ENCODE measurements at regions not wholly inside any gene's neighbourhood (a gene's known extent, or its start where the extent isn't known, plus 50 kb on each side); places are given as distances from the start of the nearest gene placed in this dataset.

- no peak for TF ChIP-seq CTCF (conservative IDR thresholded peaks at IDR 0.05)
- no peak for DNase-seq (ENCODE audit: low read depth, low spot score)
- Mint-ChIP-seq H3K4me3 (no peak overlapping the region), H3K36me3 (ENCODE audit: low read depth) (no peaks in the 10 kb centered on the region), H3K4me1 (no peaks in the 10 kb centered on the region), H3K27me3 (ENCODE audit: low read depth) (no peaks in the 10 kb centered on the region), H3K9me3 (no peaks in the 10 kb centered on the region), H3K27ac (ENCODE audit: unreplicated experiment) (no peak overlapping the region)
Observed at GRCh38 chr10:108574233-108574632, 1349.1 kb downstream of the XPNPEP1 start.

GRCh38 chr10:108568824-108569223 lies 1354.5 kb downstream of the XPNPEP1 start:
- Mint-ChIP-seq H3K36me3 (ENCODE audit: low read depth) (no peaks in the 10 kb centered on the region), H3K9me3 (no peaks in the 10 kb centered on the region), H3K27me3 (ENCODE audit: low read depth) (no peaks in the 10 kb centered on the region), H3K27ac (ENCODE audit: unreplicated experiment) (no peak overlapping the region), H3K4me3 (no peak overlapping the region), H3K4me1 (no peaks in the 10 kb centered on the region)
- no peak for DNase-seq (ENCODE audit: low read depth, low spot score)
- no peak for TF ChIP-seq CTCF (conservative IDR thresholded peaks at IDR 0.05)

GRCh38 chr10:108567899-108568752 lies 1355.2 kb downstream of the XPNPEP1 start:
- H3K27ac Mint-ChIP-seq (ENCODE audit: unreplicated experiment), result no peak overlapping the region
- no peaks in the 10 kb centered on the region for H3K27me3 Mint-ChIP-seq (ENCODE audit: low read depth)
- H3K4me3 Mint-ChIP-seq, result no peak overlapping the region
- DNase-seq (ENCODE audit: low read depth, low spot score), result no peak
- H3K4me1 Mint-ChIP-seq, result no peaks in the 10 kb centered on the region
- H3K36me3 Mint-ChIP-seq (ENCODE audit: low read depth), result no peaks in the 10 kb centered on the region
- no peak for TF ChIP-seq CTCF (conservative IDR thresholded peaks at IDR 0.05)
- no peaks in the 10 kb centered on the region for H3K9me3 Mint-ChIP-seq

GRCh38 chr10:108566316-108567107 lies 1356.8 kb downstream of the XPNPEP1 start:
- Mint-ChIP-seq H3K27me3 (ENCODE audit: low read depth) (no peaks in the 10 kb centered on the region), H3K27ac (ENCODE audit: unreplicated experiment) (no peak overlapping the region), H3K4me3 (no peak overlapping the region), H3K4me1 (no peaks in the 10 kb centered on the region), H3K36me3 (ENCODE audit: low read depth) (no peaks in the 10 kb centered on the region), H3K9me3 (no peaks in the 10 kb centered on the region)
- no peak for DNase-seq (ENCODE audit: low read depth, low spot score)
- TF ChIP-seq CTCF (conservative IDR thresholded peaks at IDR 0.05), result no peak

GRCh38 chr10:108562105-108562504 lies 1361.2 kb downstream of the XPNPEP1 start:
- H3K9me3 Mint-ChIP-seq, result no peaks in the 10 kb centered on the region
- H3K36me3 Mint-ChIP-seq (ENCODE audit: low read depth), result no peaks in the 10 kb centered on the region
- no peak overlapping the region for H3K4me3 Mint-ChIP-seq
- no peak overlapping the region for H3K27ac Mint-ChIP-seq (ENCODE audit: unreplicated experiment)
- no peak for DNase-seq (ENCODE audit: low read depth, low spot score)
- no peak for TF ChIP-seq CTCF (conservative IDR thresholded peaks at IDR 0.05)
- H3K27me3 Mint-ChIP-seq (ENCODE audit: low read depth), result no peaks in the 10 kb centered on the region
- H3K4me1 Mint-ChIP-seq, result no peaks in the 10 kb centered on the region

Measured in neural crest cell (in vitro differentiated cells).